GM21515 (cell line): ENCODE measurements at regions not wholly inside any gene's neighbourhood (a gene's known extent, or its start where the extent isn't known, plus 50 kb on each side); places are given as distances from the start of the nearest gene placed in this dataset.

ENCODE experiments used
- ATAC-seq: cut with Tn5 transposase; IDR thresholded peaks from one replicate; pipeline ENCODE4 v1.9.1; 2021; ENCODE audit not compliant: unreplicated experiment

DNA sequence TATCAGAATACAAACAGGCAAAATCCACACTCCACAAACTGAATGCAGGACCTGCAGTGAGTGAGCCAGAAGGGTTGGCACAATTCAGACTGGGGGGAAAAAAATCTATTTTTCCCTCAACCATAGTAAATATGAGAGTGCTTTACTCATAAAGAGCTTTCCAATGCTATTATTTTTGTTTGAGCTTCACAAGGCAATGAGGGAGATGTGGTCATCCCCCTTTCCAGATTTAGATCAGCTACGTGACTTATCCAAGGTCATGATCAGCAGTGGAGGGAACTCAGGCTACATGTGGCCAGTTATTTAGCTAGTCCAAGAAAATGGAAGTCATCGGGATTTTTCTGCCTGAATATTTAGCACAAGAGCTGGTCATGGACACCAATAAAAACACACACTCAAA lies 120.4 kb upstream of the KLF7 start:
- no peak for ATAC-seq

DNA sequence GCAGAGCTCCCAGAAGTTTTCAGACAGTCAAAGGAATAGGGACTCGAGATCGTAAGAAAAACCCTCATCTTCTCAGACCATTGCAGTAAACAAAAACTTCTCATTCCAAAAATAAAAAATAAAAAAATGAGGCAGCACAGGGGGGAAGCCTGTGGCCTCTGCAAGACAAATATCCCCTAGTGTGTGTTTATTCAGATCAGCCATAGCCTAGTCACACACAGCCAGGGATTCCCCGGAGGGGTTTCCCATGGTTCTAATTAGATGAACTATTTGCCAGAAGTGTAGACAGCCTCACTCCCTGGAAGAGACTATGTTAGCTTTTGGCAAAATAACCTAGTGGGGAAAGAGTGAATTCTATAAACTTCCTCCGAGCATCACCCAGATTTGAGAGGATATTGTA lies 122.9 kb upstream of the KLF7 start:
- ATAC-seq, result no peak

- ATAC-seq, result no peak
Measured at GRCh38 chr2:207289295-207290018, 123.7 kb upstream of the KLF7 start.

DNA sequence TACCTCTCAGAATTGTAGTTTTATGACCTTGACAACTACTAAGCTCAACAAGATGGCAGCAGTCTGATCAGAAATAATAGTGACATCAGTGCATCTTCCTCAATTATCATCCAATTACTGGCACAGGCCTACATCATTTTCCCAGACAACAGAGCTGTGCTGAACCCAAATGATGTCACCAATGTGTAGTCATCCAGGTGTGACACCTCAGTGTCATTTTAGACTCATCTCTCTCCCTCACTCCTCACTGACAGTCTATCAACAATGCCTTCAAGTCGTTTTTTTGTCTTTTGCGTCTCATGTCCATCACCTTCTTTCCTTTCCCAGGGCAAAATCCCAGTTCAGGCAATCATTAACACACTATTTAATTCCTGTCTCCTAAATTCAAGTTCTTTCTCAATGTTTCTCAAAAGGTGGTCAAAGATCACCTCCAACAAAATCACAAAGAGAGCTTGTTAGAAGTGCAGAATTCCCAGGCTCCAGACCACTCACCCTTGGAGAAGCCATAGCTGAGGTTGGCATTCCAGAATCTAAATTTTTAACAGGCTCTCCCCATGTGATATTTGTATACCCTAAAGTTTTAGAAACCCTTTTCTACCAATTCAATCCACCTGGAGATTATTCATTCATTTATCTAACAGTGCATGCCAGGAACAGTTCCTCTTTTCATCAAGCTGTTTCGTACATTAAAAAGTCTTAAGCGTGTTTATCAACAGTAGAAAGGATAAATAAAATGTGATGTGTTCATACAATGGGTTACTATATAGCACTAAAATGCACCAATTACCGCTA lies 125.3 kb upstream of the KLF7 start:
- no peak for ATAC-seq

- no peak for ATAC-seq
Measured at GRCh38 chr2:207291625-207292252, 126.0 kb upstream of the KLF7 start.

- ATAC-seq, result no peak
Measured at GRCh38 chr2:207296265-207296948, 130.7 kb upstream of the KLF7 start.

GRCh38 chr2:207300817-207301216 lies 135.1 kb upstream of the KLF7 start:
- ATAC-seq, result no peak

DNA sequence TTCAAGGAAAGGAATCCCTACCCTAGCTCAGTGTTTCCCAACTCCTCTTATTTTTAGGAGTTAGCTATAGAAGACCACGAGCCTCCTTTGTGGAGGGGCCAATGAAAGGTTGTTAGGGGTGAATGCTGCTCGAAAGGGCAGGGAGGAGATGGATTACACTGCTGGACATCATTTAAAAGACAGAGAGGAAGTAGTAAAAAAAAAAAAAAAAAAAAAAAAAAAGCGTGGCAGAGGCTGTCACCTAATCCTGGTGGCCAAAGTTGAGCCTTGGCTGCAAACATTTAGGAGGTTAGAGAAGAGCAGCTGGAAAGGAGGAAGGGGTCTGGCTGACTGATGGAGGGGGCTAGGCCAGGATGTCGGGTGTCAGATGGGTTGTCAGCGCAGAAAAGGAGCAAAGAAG lies 139.0 kb upstream of the KLF7 start:
- ATAC-seq, result no peak

- ATAC-seq, result no peak
Measured at GRCh38 chr2:207308519-207309224, 142.9 kb upstream of the KLF7 start.

DNA sequence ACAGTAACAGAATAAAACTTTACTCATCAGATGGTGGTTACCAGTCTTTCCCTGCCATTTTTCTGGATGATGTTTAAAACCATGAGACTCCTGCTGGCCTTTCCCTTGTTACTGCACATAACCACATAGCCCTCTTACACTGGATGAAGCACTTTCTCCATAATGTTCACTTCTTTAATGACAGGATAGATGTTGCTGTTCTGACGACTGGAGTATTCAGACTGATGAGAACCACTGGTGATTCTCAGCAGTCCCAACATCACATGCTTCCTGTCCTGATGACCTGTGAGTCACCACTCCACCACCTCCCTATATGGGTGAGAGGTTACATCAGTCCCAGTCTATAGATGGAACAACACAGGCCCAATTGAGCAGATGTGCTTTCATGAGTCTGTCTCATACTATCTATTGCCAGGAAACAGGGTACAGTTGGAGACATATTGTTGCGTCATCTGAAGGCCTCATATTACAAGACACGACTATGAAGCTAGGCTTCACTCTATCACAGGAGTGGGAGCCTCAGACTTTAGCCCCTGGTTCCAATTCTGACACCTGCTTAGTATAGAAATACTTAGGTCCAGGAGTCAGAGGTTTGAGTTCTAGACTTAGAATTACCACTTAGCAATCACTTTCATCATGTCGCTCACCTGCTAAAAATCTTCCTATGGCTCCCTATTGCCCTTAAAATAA lies 145.7 kb upstream of the KLF7 start:
- ATAC-seq, result peak; percentile 80

DNA sequence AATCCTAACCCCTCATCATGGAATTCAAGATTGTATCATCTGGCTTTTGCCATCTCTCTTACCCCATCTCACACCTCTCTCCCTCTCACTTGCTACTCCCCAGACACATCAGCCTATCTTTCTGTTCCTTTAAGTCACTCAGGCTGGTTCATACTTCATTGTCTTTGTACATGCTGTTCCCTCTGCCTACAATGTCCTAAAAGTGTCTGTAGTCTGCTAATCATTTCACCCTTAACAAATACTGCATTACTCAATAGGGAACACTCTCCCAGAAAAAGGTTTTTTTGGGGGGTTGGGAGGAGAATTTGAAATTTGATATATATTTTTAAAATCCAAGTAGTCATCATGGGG lies 146.2 kb upstream of the KLF7 start:
- no peak for ATAC-seq

- ATAC-seq, result no peak
Measured at GRCh38 chr2:207313947-207314346, 148.2 kb upstream of the KLF7 start.

GRCh38 chr2:207315131-207315530 lies 149.4 kb upstream of the KLF7 start:
- no peak for ATAC-seq

GRCh38 chr2:207316484-207316883 lies 150.7 kb upstream of the KLF7 start:
- ATAC-seq, result no peak

- no peak for ATAC-seq
Measured at GRCh38 chr2:207316906-207317305, 151.2 kb upstream of the KLF7 start.

- ATAC-seq, result no peak
Measured at GRCh38 chr2:207317378-207317984, 151.7 kb upstream of the KLF7 start.

GRCh38 chr2:207318181-207318628 lies 152.5 kb upstream of the KLF7 start:
- no peak for ATAC-seq

- ATAC-seq, result no peak
Measured at GRCh38 chr2:207319316-207319715, 153.6 kb upstream of the KLF7 start.

- no peak for ATAC-seq
Measured at GRCh38 chr2:207320381-207321159, 154.8 kb upstream of the KLF7 start.
